ENCODE measurements at regions not wholly inside any gene's neighbourhood (a gene's known extent, or its start where the extent isn't known, plus 50 kb on each side); places are given as distances from the start of the nearest gene placed in this dataset.

DNA sequence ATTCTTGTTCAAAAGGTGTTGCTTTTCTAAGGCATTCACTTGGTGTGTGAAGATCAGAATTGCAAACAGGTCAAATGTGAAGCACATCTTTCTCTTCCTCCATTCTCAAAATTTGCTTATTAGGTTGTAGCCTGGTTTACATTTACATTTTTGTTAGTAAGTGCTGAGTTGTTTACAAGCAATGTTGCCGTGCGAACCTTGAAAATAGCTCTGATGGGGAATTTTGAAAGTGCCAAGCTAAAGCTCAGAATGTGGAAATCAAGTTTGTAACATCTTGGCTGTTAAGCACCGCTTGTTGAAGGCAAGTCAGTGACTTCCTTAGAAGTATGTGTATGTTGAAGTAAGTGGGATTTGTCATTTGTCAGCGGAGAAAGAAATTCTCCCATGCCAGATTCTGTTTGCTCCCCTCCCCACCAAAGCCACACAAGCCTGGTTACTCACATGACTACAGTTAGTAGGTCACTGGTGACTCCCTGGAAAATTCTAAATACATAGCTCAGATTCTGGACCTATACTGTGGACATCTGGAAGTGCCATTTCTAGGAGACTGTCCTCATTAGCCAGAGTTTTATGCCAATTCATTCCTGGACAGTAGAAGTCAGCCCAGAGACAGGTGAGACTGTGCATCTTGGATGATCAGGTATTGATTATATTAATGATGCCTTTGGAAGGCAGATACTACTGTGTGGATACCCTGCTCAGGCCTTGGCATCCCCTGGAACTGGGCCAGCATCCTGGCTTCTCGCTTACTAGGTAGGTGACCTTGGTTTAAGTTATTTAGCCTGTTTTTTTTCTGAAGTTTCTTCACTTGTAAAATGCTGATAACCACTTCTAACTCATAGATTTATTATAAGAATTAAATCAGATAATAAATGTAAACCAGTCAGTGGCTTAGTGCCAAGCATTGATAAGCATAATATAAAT, 390.6 kb upstream of the SEMA6D start:
- Mint-ChIP-seq H3K27me3 (ENCODE audit: low read depth) (no peaks in the 10 kb centered on the region), H3K36me3 (ENCODE audit: insufficient read depth in 1 of 3, low read depth in 3 of 3) (no peaks in the 10 kb centered on the region), H3K27ac (peak overlapping the region in 2 of 3 experiments; percentile 19 to 75; a peak in 3 of 7 replicates), H3K4me1 (peaks cover 16 to 17% of the 10 kb centered on the region in 2 experiments), H3K9me3 (no peaks in the 10 kb centered on the region), H3K4me3 (no peak overlapping the region; a peak in 1 of 5 replicates)
- H2BK20ac ChIP-seq (ENCODE audit: low read depth, low read length, poor library complexity, severe bottlenecking) = no peak overlapping the region
- no peak overlapping the region for H4K5ac ChIP-seq (ENCODE audit: insufficient read length, low read depth, low read length)
- no peaks in the 10 kb centered on the region for H3K9me3 ChIP-seq (ENCODE audit: control insufficient read depth, low read depth, low read length)
- no peak overlapping the region for H2AFZ ChIP-seq (ENCODE audit: low read length)
- no peak overlapping the region for H2BK12ac ChIP-seq (ENCODE audit: insufficient read length, low read depth, low read length)
- no CpG with 5 or more reads among the region's 5 CpGs for WGBS (ENCODE audit: extremely low coverage, insufficient read length, low lambda C conversion rate)
- H4K8ac ChIP-seq (replicated peaks; ENCODE audit: insufficient read length, low read depth, low read length) = no peak overlapping the region
- H3T11ph ChIP-seq (ENCODE audit: low read length) = no peak overlapping the region
- no peak for DNase-seq
- H3K23me2 ChIP-seq (ENCODE audit: insufficient read length, low read depth, low read length, poor library complexity, severe bottlenecking) = no peaks in the 10 kb centered on the region
- no peaks in the 10 kb centered on the region for H3K27me3 ChIP-seq (ENCODE audit: insufficient read depth, low read length)
- TF ChIP-seq, protein P1, sequence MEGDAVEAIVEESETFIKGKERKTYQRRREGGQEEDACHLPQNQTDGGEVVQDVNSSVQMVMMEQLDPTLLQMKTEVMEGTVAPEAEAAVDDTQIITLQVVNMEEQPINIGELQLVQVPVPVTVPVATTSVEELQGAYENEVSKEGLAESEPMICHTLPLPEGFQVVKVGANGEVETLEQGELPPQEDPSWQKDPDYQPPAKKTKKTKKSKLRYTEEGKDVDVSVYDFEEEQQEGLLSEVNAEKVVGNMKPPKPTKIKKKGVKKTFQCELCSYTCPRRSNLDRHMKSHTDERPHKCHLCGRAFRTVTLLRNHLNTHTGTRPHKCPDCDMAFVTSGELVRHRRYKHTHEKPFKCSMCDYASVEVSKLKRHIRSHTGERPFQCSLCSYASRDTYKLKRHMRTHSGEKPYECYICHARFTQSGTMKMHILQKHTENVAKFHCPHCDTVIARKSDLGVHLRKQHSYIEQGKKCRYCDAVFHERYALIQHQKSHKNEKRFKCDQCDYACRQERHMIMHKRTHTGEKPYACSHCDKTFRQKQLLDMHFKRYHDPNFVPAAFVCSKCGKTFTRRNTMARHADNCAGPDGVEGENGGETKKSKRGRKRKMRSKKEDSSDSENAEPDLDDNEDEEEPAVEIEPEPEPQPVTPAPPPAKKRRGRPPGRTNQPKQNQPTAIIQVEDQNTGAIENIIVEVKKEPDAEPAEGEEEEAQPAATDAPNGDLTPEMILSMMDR (conservative IDR thresholded peaks at IDR 0.05) = no peak
- no peak overlapping the region for H3K18ac ChIP-seq (ENCODE audit: insufficient read length, low read depth, low read length)
- no peak overlapping the region for H3K4ac ChIP-seq (ENCODE audit: low read depth, low read length)
- no peak overlapping the region for H2BK5ac ChIP-seq (ENCODE audit: insufficient read length, low read length)
- H4K91ac ChIP-seq (ENCODE audit: insufficient read length, low read depth, low read length) = no peak overlapping the region
- no peak overlapping the region for H3K56ac ChIP-seq (ENCODE audit: insufficient read length, low read depth, low read length)
- no peak overlapping the region for H3K9ac ChIP-seq (ENCODE audit: extremely low read depth, insufficient read length, low read length)
- H2BK120ac ChIP-seq (ENCODE audit: low read depth, low read length, poor library complexity, severe bottlenecking) = no peak overlapping the region
- no peak overlapping the region for H2AK5ac ChIP-seq (ENCODE audit: insufficient read length, low read length)
- no peaks in the 10 kb centered on the region; the same call in 1 of the 2 replicates for H3K4me1 ChIP-seq (ENCODE audit: insufficient read depth, low read length)
- H3K4me2 ChIP-seq (ENCODE audit: insufficient read depth, insufficient read length, low read length) = no peak overlapping the region
- H3K79me1 ChIP-seq (ENCODE audit: insufficient read depth, low read depth, low read length, poor library complexity, severe bottlenecking) = no peaks in the 10 kb centered on the region
- no peak overlapping the region for H3K23ac ChIP-seq (ENCODE audit: insufficient read length, low read depth, low read length)
- no peak overlapping the region for H3K27ac ChIP-seq (ENCODE audit: insufficient read length, low read depth, low read length)
- H3K79me2 ChIP-seq (ENCODE audit: insufficient read depth, low read length) = no peaks in the 10 kb centered on the region
- no peak overlapping the region for H3K14ac ChIP-seq (ENCODE audit: insufficient read depth, low read length)
- no peak overlapping the region for H2BK15ac ChIP-seq (ENCODE audit: low read depth, low read length)
- no peaks in the 10 kb centered on the region for H4K20me1 ChIP-seq (ENCODE audit: control insufficient read depth, insufficient read depth, insufficient read length)

Measured in H9 (cell line).